ENCODE measurements at regions not wholly inside any gene's neighbourhood (a gene's known extent, or its start where the extent isn't known, plus 50 kb on each side); places are given as distances from the start of the nearest gene placed in this dataset.

DNA sequence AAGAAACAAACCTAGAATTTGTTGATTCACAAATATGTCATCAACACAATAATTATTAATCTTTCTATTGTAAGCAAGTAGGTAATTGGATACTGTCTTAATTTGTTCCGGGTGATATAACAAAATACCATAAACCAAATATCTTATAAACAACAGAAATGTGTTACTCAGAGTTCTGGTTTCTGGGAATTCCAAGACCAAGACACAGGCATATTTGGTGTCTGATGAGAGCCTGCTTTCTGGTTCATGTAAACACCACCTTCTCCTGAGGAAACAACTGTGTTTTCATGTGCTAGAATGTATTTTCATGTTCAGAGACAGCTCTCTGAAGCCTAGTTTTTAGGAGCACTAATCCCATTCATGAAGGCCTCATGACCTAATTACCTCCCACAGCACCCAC is 1819.5 kb downstream of the SLITRK5 start:
- no peak overlapping the region for H3K27ac ChIP-seq
- no peak for DNase-seq (ENCODE audit: low spot score)
- no peaks in the 10 kb centered on the region for H3K9me3 ChIP-seq
- no peaks in the 10 kb centered on the region for H3K36me3 ChIP-seq
- no peak overlapping the region for H3K4me3 ChIP-seq
- no peaks in the 10 kb centered on the region for H3K4me1 ChIP-seq
- H3K27me3 ChIP-seq = no peaks in the 10 kb centered on the region
- TF ChIP-seq, protein P1, sequence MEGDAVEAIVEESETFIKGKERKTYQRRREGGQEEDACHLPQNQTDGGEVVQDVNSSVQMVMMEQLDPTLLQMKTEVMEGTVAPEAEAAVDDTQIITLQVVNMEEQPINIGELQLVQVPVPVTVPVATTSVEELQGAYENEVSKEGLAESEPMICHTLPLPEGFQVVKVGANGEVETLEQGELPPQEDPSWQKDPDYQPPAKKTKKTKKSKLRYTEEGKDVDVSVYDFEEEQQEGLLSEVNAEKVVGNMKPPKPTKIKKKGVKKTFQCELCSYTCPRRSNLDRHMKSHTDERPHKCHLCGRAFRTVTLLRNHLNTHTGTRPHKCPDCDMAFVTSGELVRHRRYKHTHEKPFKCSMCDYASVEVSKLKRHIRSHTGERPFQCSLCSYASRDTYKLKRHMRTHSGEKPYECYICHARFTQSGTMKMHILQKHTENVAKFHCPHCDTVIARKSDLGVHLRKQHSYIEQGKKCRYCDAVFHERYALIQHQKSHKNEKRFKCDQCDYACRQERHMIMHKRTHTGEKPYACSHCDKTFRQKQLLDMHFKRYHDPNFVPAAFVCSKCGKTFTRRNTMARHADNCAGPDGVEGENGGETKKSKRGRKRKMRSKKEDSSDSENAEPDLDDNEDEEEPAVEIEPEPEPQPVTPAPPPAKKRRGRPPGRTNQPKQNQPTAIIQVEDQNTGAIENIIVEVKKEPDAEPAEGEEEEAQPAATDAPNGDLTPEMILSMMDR (IDR thresholded peaks at IDR 0.05) = no peak

GRCh38 chr13:89496478-89496877 is 1825.3 kb downstream of the SLITRK5 start:
- Histone ChIP-seq H3K9me3 (no peaks in the 10 kb centered on the region), H3K4me3 (no peak overlapping the region), H3K4me1 (no peaks in the 10 kb centered on the region), H3K27me3 (no peaks in the 10 kb centered on the region), H3K36me3 (no peaks in the 10 kb centered on the region), H3K27ac (no peak overlapping the region)
- no peak for DNase-seq (ENCODE audit: low spot score)
- TF ChIP-seq, protein P1 (IDR thresholded peaks at IDR 0.05) = no peak

GRCh38 chr13:89497658-89498057 is 1826.5 kb downstream of the SLITRK5 start:
- TF ChIP-seq, protein P1 (IDR thresholded peaks at IDR 0.05) = no peak
- Histone ChIP-seq H3K4me1 (no peaks in the 10 kb centered on the region), H3K27ac (no peak overlapping the region), H3K36me3 (no peaks in the 10 kb centered on the region), H3K9me3 (no peaks in the 10 kb centered on the region), H3K27me3 (no peaks in the 10 kb centered on the region), H3K4me3 (no peak overlapping the region)
- DNase-seq (ENCODE audit: low spot score) = no peak

DNA sequence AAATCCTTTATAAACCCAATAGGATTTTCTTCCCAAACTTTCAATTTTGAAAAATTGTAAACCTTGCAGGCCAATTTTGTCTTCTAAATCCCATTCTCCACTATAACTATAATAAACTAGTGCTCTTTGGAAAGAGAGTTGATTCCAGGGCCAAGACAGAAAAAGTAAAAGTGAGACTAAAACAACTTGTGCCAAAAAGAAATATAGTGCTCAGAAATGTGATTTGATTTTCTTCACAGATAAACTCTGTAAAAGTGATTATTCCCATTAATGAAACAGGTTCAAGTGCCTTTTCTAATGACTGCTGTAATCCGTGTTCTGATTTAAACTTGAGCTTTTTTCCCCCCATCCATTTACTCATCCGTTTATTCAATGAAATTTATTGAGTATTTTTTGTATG is 1831.1 kb downstream of the SLITRK5 start:
- no peak overlapping the region for H3K27ac ChIP-seq
- H3K36me3 ChIP-seq = no peaks in the 10 kb centered on the region
- no peak overlapping the region for H3K4me3 ChIP-seq
- TF ChIP-seq, protein P1 (IDR thresholded peaks at IDR 0.05) = no peak
- no peaks in the 10 kb centered on the region for H3K9me3 ChIP-seq
- H3K4me1 ChIP-seq = no peaks in the 10 kb centered on the region
- no peaks in the 10 kb centered on the region for H3K27me3 ChIP-seq
- DNase-seq (ENCODE audit: low spot score) = no peak

GRCh38 chr13:89514534-89515312 is 1832.8 kb upstream of the MIR17HG start:
- no peak for DNase-seq (ENCODE audit: low spot score)
- TF ChIP-seq, protein P1 (IDR thresholded peaks at IDR 0.05) = no peak
- no peaks in the 10 kb centered on the region for H3K36me3 ChIP-seq
- H3K4me1 ChIP-seq = peaks cover 0 to 8% of the 10 kb centered on the region in 2 donors
- no peaks in the 10 kb centered on the region for H3K9me3 ChIP-seq
- no peaks in the 10 kb centered on the region for H3K27me3 ChIP-seq
- no peak overlapping the region for H3K27ac ChIP-seq
- no peak overlapping the region for H3K4me3 ChIP-seq

DNA sequence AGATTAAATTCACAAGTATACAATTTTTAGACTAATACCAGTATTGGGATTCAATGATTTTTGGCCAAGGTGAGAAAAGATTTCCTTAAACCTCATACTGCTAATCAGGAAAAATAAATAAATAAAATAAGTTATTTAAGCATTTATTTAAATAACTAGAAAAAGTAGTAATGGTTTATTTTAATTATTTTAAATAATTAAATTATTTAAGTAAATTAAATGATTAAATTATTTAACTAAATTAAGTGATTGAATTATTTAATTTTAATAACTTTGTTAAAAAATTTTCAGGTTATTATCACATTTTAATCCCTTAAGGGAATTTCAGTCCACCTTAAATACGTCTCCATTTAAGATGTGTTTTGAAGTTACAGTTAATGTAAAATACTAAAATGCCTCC is 1831.5 kb upstream of the MIR17HG start:
- no peak overlapping the region for H3K27ac ChIP-seq
- no peak overlapping the region for H3K4me3 ChIP-seq
- H3K9me3 ChIP-seq = no peaks in the 10 kb centered on the region
- no peak for DNase-seq (ENCODE audit: low spot score)
- peaks cover 0 to 8% of the 10 kb centered on the region in 2 donors for H3K4me1 ChIP-seq
- TF ChIP-seq, protein P1 (IDR thresholded peaks at IDR 0.05) = no peak
- no peaks in the 10 kb centered on the region for H3K27me3 ChIP-seq
- H3K36me3 ChIP-seq = no peaks in the 10 kb centered on the region

Data from right atrium auricular region (tissue), 2 donors.